ENCODE measurements at regions not wholly inside any gene's neighbourhood (a gene's known extent, or its start where the extent isn't known, plus 50 kb on each side); places are given as distances from the start of the nearest gene placed in this dataset.
A peak's percentile ranks its signal among the peaks of the same experiment; 100 is the strongest.

- no peaks in the 10 kb centered on the region for H3K27me3 ChIP-seq
- no peaks in the 10 kb centered on the region for H3K9me3 ChIP-seq
- intact Hi-C loops (cut with DNase I): no loop called here
- H3K4me3 ChIP-seq: no peak overlapping the region
- H3K4me1 ChIP-seq: no peaks in the 10 kb centered on the region
- H3K36me3 ChIP-seq: no peaks in the 10 kb centered on the region
- H3K9ac ChIP-seq (ENCODE audit: low read depth in 2 of 2, low read length in 2 of 2): no peak overlapping the region
- DNase-seq: no peak
- TF ChIP-seq CTCF (IDR thresholded peaks at IDR 0.05): no peak
- H3K27ac ChIP-seq: no peak overlapping the region
These were observed 106.3 kb upstream of the PRICKLE2 start for GRCh38 chr3:64331605-64332004.

- no peaks in the 10 kb centered on the region for H3K36me3 ChIP-seq
- no peak overlapping the region for H3K4me3 ChIP-seq
- H3K27ac ChIP-seq: no peak overlapping the region
- no peaks in the 10 kb centered on the region for H3K4me1 ChIP-seq
- no peak for DNase-seq
- TF ChIP-seq CTCF (IDR thresholded peaks at IDR 0.05): no peak
- H3K9me3 ChIP-seq: no peaks in the 10 kb centered on the region
- intact Hi-C loops (cut with DNase I): no loop called here
- no peaks in the 10 kb centered on the region for H3K27me3 ChIP-seq
- no peak overlapping the region for H3K9ac ChIP-seq (ENCODE audit: low read depth in 2 of 2, low read length in 2 of 2)
These were observed 103.8 kb upstream of the PRICKLE2 start for GRCh38 chr3:64329037-64329436.

GRCh38 chr3:64327100-64327804 lies 102.0 kb upstream of the PRICKLE2 start:
- DNase-seq: peak; percentile 46
- no peaks in the 10 kb centered on the region for H3K9me3 ChIP-seq
- TF ChIP-seq CTCF (IDR thresholded peaks at IDR 0.05): no peak
- H3K36me3 ChIP-seq: no peaks in the 10 kb centered on the region
- no peaks in the 10 kb centered on the region for H3K27me3 ChIP-seq
- no peaks in the 10 kb centered on the region for H3K4me1 ChIP-seq
- intact Hi-C loops (cut with DNase I): no loop called here
- H3K4me3 ChIP-seq: no peak overlapping the region
- peak overlapping the region; percentile 49 for H3K27ac ChIP-seq
- no peak overlapping the region for H3K9ac ChIP-seq (ENCODE audit: low read depth in 2 of 2, low read length in 2 of 2)

GRCh38 chr3:64321747-64322146 lies 96.5 kb upstream of the PRICKLE2 start:
- no peaks in the 10 kb centered on the region for H3K4me1 ChIP-seq
- H3K9me3 ChIP-seq: no peaks in the 10 kb centered on the region
- no peak overlapping the region for H3K27ac ChIP-seq
- H3K9ac ChIP-seq (ENCODE audit: low read depth in 2 of 2, low read length in 2 of 2): peak overlapping the region in 1 of 2 donors; percentile 12
- intact Hi-C loops (cut with DNase I): no loop called here
- TF ChIP-seq CTCF (IDR thresholded peaks at IDR 0.05): no peak
- DNase-seq: no peak
- no peaks in the 10 kb centered on the region for H3K36me3 ChIP-seq
- no peaks in the 10 kb centered on the region for H3K27me3 ChIP-seq
- no peak overlapping the region for H3K4me3 ChIP-seq

GRCh38 chr3:64319391-64319790 lies 94.1 kb upstream of the PRICKLE2 start:
- intact Hi-C loops (cut with DNase I): no loop called here
- no peak for DNase-seq
- H3K4me3 ChIP-seq: no peak overlapping the region
- TF ChIP-seq CTCF (IDR thresholded peaks at IDR 0.05): no peak
- H3K4me1 ChIP-seq: no peaks in the 10 kb centered on the region
- no peaks in the 10 kb centered on the region for H3K27me3 ChIP-seq
- no peak overlapping the region for H3K9ac ChIP-seq (ENCODE audit: low read depth in 2 of 2, low read length in 2 of 2)
- no peaks in the 10 kb centered on the region for H3K9me3 ChIP-seq
- no peak overlapping the region for H3K27ac ChIP-seq
- H3K36me3 ChIP-seq: no peaks in the 10 kb centered on the region

Measured in colonic mucosa (tissue), 4 donors.